ENCODE measurements at regions not wholly inside any gene's neighbourhood (a gene's known extent, or its start where the extent isn't known, plus 50 kb on each side); places are given as distances from the start of the nearest gene placed in this dataset.

- no peak for DNase-seq (ENCODE audit: low spot score)
- no peak for TF ChIP-seq CTCF (IDR thresholded peaks at IDR 0.05; ENCODE audit: extremely low read depth, missing control alignments)
These were observed 351.2 kb upstream of the EEF2KMT start for GRCh38 chr16:5448798-5449197.

GRCh38 chr16:5447734-5448133 is 350.1 kb upstream of the EEF2KMT start:
- no peak for DNase-seq (ENCODE audit: low spot score)
- TF ChIP-seq CTCF (IDR thresholded peaks at IDR 0.05; ENCODE audit: extremely low read depth, missing control alignments), result no peak

DNA sequence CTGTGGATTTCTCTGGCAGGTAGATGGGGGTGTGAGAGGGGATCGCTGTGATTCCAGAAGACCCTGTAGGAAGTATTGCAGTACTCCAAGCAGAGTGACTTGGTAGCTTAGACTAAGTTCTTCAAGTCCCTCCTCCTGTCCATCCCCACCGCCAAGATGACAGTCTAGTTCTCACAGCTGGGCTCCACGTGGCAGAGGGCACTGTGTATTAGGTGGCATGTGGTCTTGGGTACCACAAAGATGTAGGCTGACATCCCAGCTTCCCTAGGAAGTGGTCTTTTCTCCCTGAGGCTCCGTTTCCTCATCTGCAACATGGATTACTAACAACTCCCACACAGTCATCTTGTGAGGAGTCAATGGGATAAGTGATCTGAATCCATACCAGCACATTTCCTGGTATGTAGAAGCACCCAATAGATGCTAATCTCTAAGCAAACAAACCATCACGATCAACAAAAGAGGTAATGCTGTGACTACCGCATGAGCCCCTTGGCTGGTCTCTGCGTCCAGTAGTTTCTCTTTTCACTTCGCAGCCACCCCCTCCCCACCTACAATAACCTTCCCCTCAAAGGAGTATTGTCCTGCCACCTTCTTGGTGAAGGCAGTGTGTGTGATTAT is 349.1 kb upstream of the EEF2KMT start:
- no peak for TF ChIP-seq CTCF (IDR thresholded peaks at IDR 0.05; ENCODE audit: extremely low read depth, missing control alignments)
- DNase-seq (ENCODE audit: low spot score), result no peak

GRCh38 chr16:5444189-5444588 is 346.6 kb upstream of the EEF2KMT start:
- no peak for DNase-seq (ENCODE audit: low spot score)
- TF ChIP-seq CTCF (IDR thresholded peaks at IDR 0.05; ENCODE audit: extremely low read depth, missing control alignments), result no peak

- TF ChIP-seq CTCF (IDR thresholded peaks at IDR 0.05; ENCODE audit: extremely low read depth, missing control alignments), result no peak
- no peak for DNase-seq (ENCODE audit: low spot score)
These were observed 345.4 kb upstream of the EEF2KMT start for GRCh38 chr16:5442986-5443385.

DNA sequence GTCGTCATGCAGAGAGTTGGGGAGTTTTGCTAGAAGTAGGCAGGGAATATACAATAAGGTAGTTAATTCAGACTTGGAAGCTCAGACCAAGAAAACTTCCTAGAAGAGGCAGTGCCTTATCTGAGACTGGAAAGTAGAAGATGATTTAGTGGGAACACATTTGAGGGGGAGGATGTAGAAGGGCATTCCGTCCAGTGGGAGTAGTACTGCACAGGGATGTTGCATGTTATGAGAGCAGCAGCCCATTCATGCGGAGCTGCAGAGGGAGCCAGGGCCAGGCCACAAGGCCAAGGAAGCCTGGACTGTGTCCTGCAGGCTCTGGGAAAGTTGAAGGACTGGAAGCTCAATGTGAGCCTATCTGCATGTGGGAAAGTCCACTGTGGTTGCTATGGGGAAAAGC is 344.5 kb upstream of the EEF2KMT start:
- TF ChIP-seq CTCF (IDR thresholded peaks at IDR 0.05; ENCODE audit: extremely low read depth, missing control alignments), result no peak
- no peak for DNase-seq (ENCODE audit: low spot score)

DNA sequence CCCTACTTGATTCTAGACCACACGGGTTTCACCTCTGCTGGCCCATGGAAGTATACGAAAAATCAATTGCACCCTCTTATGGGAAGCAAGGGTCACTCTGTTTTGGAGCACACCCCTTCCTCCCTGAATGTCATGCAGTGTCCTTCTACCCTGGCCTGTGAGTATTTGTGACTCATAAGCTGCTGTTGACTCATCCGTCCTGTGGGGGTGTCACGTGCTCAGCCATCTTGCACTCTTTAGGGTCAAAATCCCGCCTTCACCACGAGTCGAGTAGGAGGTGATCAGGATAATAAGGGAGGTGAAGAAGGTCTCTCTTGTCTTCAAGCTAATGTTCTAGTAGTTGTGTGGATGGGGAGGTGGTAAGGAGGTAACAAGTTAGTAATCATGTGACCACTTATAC is 341.0 kb upstream of the EEF2KMT start:
- TF ChIP-seq CTCF (IDR thresholded peaks at IDR 0.05; ENCODE audit: extremely low read depth, missing control alignments), result no peak
- DNase-seq (ENCODE audit: low spot score), result no peak

Measured in GM20000 (cell line).